Neutrophil (primary cell): ENCODE measurements at regions not wholly inside any gene's neighbourhood (a gene's known extent, or its start where the extent isn't known, plus 50 kb on each side); places are given as distances from the start of the nearest gene placed in this dataset.
"Not testable (repeated sequence)": the region's sequence is repeated elsewhere in the genome, so short reads cannot be mapped to it uniquely, and the experiment has no call there.

Source experiments
- H3K27ac ChIP-seq: fragments of 200-600 bp; sonication (generic); 2 replicates; pipeline ENCODE4 v1.5.1; 2016; ENCODE audit warnings: mild to moderate bottlenecking, moderate library complexity
- H3K27me3 ChIP-seq: fragments of 200-600 bp; sonication (generic); 2 replicates; pipeline ENCODE4 v1.6.0; 2016; ENCODE audit warnings: mild to moderate bottlenecking
- H3K36me3 ChIP-seq: fragments of 200-600 bp; sonication (generic); 2 replicates; pipeline ENCODE4 v1.5.1; 2017
- H3K4me1 ChIP-seq, 2 experiments: fragments of 200-600 bp in 1 of 2; sonication (generic) in 1 of 2; 1 replicate in 1 of 2; 2 replicates in 1 of 2; pipeline versions ENCODE4 v1.5.1 to v1.6.1; 2013 to 2016; ENCODE audit warnings: low read depth in 1 of 2, low read length in 1 of 2, mild to moderate bottlenecking in 1 of 2, moderate library complexity in 1 of 2; ENCODE audit not compliant: control insufficient read depth in 1 of 2, insufficient read depth in 1 of 2
- H3K4me3 ChIP-seq, 2 experiments: fragments of 200-600 bp in 1 of 2; sonication (generic) in 1 of 2; 1 replicate in 1 of 2; 2 replicates in 1 of 2; pipeline ENCODE4 v1.5.1; 2013 to 2016; ENCODE audit warnings: low read depth in 1 of 2, low read length in 1 of 2, mild to moderate bottlenecking in 1 of 2, moderate library complexity in 1 of 2
- H3K9me3 ChIP-seq: fragments of 200-600 bp; sonication (generic); 2 replicates; pipeline ENCODE4 v1.5.1; 2016
- TF ChIP-seq, protein P1 (sequence below): fragments of 200-600 bp; sonication (generic); IDR thresholded peaks from 2 replicates; pipeline ENCODE4 v1.5.1; 2016; ENCODE audit warnings: antibody characterized with exemption

DNA sequence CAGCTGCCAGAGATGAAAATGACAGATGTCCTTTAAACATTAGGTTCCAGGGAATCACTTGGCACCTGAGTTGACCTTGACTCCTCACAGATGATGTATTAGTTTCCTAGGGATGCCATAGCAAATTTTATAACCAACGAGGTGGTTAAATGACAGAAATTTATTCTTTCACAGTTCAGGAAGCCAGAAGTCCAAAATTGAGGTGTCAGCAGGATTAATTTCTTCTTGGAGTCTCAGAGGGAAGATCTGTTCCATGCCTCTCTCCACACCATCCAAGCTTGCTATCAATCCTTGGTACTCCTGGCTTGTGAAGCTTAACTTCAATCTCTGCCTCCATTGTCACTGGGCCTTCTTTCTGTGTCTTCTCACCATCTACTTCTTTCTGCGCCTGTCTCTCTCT lies 249.7 kb upstream of the BTG1 start:
- no peak overlapping the region for H3K27ac ChIP-seq

DNA sequence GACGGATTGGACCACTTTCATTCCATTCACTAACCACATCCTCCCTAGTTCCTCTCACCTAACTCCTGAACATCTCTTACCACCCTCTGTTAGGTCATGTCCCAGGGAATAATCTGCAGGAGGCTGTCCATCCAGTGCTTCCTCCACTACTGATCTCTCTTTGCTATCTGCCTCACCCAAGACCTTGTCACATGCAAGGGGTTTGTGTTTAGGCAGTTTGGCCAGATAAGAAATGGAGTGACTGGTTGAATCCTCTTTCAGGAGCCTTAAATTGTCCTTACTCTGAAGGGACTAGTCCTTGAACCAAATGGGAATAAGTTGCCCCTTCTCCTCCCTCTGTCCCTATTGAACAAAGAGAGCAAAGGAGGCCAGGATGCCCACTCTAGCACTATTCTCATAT lies 249.2 kb upstream of the BTG1 start:
- H3K9me3 ChIP-seq: no peaks in the 10 kb centered on the region
- TF ChIP-seq, protein P1, sequence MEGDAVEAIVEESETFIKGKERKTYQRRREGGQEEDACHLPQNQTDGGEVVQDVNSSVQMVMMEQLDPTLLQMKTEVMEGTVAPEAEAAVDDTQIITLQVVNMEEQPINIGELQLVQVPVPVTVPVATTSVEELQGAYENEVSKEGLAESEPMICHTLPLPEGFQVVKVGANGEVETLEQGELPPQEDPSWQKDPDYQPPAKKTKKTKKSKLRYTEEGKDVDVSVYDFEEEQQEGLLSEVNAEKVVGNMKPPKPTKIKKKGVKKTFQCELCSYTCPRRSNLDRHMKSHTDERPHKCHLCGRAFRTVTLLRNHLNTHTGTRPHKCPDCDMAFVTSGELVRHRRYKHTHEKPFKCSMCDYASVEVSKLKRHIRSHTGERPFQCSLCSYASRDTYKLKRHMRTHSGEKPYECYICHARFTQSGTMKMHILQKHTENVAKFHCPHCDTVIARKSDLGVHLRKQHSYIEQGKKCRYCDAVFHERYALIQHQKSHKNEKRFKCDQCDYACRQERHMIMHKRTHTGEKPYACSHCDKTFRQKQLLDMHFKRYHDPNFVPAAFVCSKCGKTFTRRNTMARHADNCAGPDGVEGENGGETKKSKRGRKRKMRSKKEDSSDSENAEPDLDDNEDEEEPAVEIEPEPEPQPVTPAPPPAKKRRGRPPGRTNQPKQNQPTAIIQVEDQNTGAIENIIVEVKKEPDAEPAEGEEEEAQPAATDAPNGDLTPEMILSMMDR: no peak
- H3K4me1 ChIP-seq: no peaks in the 10 kb centered on the region
- H3K4me3 ChIP-seq: no peak overlapping the region
- H3K27ac ChIP-seq: no peak overlapping the region
- H3K36me3 ChIP-seq: no peaks in the 10 kb centered on the region
- H3K27me3 ChIP-seq: no peaks in the 10 kb centered on the region

More for the DNA sequence above, 249.7 kb upstream of the BTG1 start:
- Histone ChIP-seq H3K9me3 (no peaks in the 10 kb centered on the region), H3K4me1 (no peaks in the 10 kb centered on the region), H3K27me3 (no peaks in the 10 kb centered on the region), H3K36me3 (no peaks in the 10 kb centered on the region), H3K4me3 (no peak overlapping the region)
- TF ChIP-seq, protein P1: no peak

DNA sequence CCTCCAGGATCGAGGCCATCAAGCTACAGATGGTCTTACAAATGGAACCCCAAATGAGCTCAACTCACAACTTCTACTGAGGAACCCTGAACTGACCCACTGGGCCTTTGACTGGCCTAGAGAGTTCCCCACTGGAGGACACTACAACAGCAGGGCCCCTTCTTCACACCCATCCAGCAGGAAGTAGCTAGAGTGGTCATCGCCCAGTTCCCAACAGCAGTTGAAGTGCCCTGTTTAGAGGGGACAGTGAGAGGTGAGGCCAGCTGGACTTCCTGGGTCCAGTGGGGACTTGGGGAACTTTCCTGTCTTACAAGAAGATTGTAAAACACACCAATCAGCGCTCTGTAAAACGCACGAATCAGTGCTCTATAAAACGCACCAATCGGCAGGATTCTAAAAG lies 247.9 kb upstream of the BTG1 start:
- Histone ChIP-seq H3K4me1 (no peaks in the 10 kb centered on the region), H3K36me3 (no peaks in the 10 kb centered on the region), H3K9me3 (no peaks in the 10 kb centered on the region), H3K27ac (no peak overlapping the region), H3K27me3 (no peaks in the 10 kb centered on the region), H3K4me3 (no peak overlapping the region)
- TF ChIP-seq, protein P1: no peak

DNA sequence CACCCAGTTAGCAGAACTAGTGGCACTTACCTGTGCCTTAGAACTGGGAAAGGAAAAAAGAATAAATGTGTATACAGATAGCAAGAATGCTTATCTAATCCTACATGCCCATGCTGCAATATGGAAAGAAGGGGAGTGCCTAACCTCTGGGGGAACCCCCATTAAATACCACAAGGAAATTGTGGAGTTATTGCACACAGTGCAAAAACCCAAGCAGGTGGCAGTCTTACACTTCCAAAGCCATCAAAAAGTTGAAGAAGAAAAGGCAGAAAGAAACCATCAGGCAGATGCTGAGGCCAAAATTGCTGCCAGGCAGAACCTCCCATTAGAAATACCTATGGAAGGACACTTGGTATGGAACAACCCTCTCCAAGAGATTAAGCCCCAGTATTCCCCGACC lies 246.1 kb upstream of the BTG1 start:
- H3K4me1 ChIP-seq: not testable (repeated sequence)

DNA sequence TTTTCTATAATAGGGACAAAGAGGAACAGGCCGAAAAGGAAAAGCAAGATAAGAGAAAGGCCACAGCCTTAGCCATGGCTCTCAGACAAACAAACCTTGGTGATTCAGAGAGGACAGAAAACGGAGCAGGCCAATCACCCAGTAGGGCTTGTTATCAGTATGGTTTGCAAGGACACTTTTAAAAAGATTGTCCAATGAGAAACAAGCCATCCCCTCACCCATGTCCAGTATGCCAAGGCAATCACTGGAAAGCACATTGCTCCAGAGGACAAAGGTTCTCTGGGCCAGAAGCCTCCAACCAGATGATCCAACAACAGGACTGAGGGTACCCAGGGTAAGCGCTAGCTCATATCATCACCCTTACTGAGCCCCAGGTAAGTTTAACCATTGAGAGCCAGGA lies 243.8 kb upstream of the BTG1 start:
- Histone ChIP-seq H3K4me3 (no peak overlapping the region), H3K9me3 (no peaks in the 10 kb centered on the region), H3K27ac (no peak overlapping the region), H3K4me1 (no peaks in the 10 kb centered on the region), H3K27me3 (no peaks in the 10 kb centered on the region), H3K36me3 (no peaks in the 10 kb centered on the region)
- TF ChIP-seq, protein P1: no peak

More for the DNA sequence above, 246.1 kb upstream of the BTG1 start:
- H3K27ac ChIP-seq, H3K4me3 ChIP-seq, H3K27me3 ChIP-seq, H3K9me3 ChIP-seq, H3K36me3 ChIP-seq: not testable (repeated sequence)

DNA sequence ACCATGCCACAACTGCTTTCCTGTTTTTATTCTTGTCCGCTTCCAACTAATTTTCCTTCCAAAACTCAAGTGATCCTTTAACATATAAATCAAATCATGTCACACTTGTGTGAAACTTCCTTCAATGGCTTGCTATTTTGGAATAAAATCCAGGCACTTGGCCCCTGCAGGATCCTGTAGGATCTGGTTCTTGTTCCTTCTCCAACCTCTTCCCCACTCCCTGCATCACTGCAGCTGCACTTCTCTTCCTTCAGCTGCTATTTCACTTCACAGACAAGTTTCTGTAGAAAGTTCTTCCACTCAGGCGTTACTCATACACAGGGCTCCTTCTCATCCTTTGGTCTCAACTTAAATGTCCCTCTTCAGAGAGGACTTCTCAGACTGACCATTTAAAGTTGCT lies 239.7 kb upstream of the BTG1 start:
- Histone ChIP-seq H3K27ac (no peak overlapping the region), H3K27me3 (no peaks in the 10 kb centered on the region), H3K4me1 (no peaks in the 10 kb centered on the region), H3K4me3 (no peak overlapping the region), H3K9me3 (no peaks in the 10 kb centered on the region), H3K36me3 (no peaks in the 10 kb centered on the region)
- TF ChIP-seq, protein P1: no peak
